Tibial nerve (tissue), 4 donors: ENCODE measurements at regions not wholly inside any gene's neighbourhood (a gene's known extent, or its start where the extent isn't known, plus 50 kb on each side); places are given as distances from the start of the nearest gene placed in this dataset.

Source experiments
- DNase-seq, 2 donors: peaks; one replicate each; pipeline ENCODE4 v3.0.0-alpha.2; 2019; ENCODE audit warnings: low spot score in 2 of 2
- H3K27ac ChIP-seq, 4 donors: fragments of 200-600 bp; sonication (generic) in 3 of 4; one replicate each; pipeline ENCODE4 v1.5.1; 2017 to 2019; ENCODE audit warnings: mild to moderate bottlenecking in 1 of 4
- H3K27me3 ChIP-seq, 2 donors: fragments of 200-600 bp; sonication (generic) in 1 of 2; one replicate each; pipeline versions ENCODE4 v1.5.1 to v1.6.0; 2017 to 2019
- H3K36me3 ChIP-seq, 3 donors: fragments of 200-600 bp; sonication (generic); one replicate each; pipeline ENCODE4 v1.5.1; 2018 to 2019
- H3K4me1 ChIP-seq, 4 donors: fragments of 200-600 bp; sonication (generic) in 3 of 4; one replicate each; pipeline ENCODE4 v1.5.1; 2017 to 2019
- H3K4me3 ChIP-seq, 4 donors: fragments of 200-600 bp; sonication (generic) in 3 of 4; one replicate each; pipeline ENCODE4 v1.5.1; 2017 to 2019; ENCODE audit warnings: mild to moderate bottlenecking in 1 of 4, moderate library complexity in 1 of 4
- H3K9me3 ChIP-seq, 4 donors: fragments of 200-600 bp; sonication (generic) in 3 of 4; one replicate each; pipeline ENCODE4 v1.5.1; 2017 to 2019
- EP300 ChIP-seq, 2 donors: sonication (generic); formaldehyde crosslinking; IDR thresholded peaks; one replicate each; pipeline ENCODE4 v1.6.1; 2017; ENCODE audit warnings: antibody characterized with exemption in 2 of 2, mild to moderate bottlenecking in 1 of 2
- POLR2A ChIP-seq, 2 donors: fragments of 450-650 bp; IDR thresholded peaks; one replicate each; pipeline ENCODE4 v1.6.1; 2017; ENCODE audit warnings: antibody characterized with exemption in 2 of 2, mild to moderate bottlenecking in 2 of 2, moderate library complexity in 2 of 2
- WGBS, 2 donors: methylation state at CpG; one replicate each; pipeline ENCODE4 v1.1.5; 2018; 5-methylcytosine and 5-hydroxymethylcytosine counted together
- TF ChIP-seq, protein P1 (sequence below), 5 experiments: fragments of 200-600 bp in 3 of 5; fragments of 450-650 bp in 2 of 5; sonication (generic) in 3 of 5; IDR thresholded peaks; one replicate each; pipeline ENCODE4 v1.5.1; 2016 to 2019; ENCODE audit warnings: antibody characterized with exemption in 5 of 5, mild to moderate bottlenecking in 3 of 5, moderate library complexity in 2 of 5

- WGBS, 2 donors: 76 to 88% methylated on average over 1 of the region's 1 CpG
- H3K9me3 ChIP-seq: no peaks in the 10 kb centered on the region
- H3K36me3 ChIP-seq: no peaks in the 10 kb centered on the region
- H3K4me3 ChIP-seq: no peak overlapping the region
- TF ChIP-seq POLR2A (IDR thresholded peaks at IDR 0.05) (no peak), EP300 (IDR thresholded peaks at IDR 0.05) (no peak)
- TF ChIP-seq, protein P1, sequence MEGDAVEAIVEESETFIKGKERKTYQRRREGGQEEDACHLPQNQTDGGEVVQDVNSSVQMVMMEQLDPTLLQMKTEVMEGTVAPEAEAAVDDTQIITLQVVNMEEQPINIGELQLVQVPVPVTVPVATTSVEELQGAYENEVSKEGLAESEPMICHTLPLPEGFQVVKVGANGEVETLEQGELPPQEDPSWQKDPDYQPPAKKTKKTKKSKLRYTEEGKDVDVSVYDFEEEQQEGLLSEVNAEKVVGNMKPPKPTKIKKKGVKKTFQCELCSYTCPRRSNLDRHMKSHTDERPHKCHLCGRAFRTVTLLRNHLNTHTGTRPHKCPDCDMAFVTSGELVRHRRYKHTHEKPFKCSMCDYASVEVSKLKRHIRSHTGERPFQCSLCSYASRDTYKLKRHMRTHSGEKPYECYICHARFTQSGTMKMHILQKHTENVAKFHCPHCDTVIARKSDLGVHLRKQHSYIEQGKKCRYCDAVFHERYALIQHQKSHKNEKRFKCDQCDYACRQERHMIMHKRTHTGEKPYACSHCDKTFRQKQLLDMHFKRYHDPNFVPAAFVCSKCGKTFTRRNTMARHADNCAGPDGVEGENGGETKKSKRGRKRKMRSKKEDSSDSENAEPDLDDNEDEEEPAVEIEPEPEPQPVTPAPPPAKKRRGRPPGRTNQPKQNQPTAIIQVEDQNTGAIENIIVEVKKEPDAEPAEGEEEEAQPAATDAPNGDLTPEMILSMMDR (IDR thresholded peaks at IDR 0.05): no peak
- no peaks in the 10 kb centered on the region for H3K4me1 ChIP-seq
- no peak for DNase-seq
- H3K27me3 ChIP-seq: no peaks in the 10 kb centered on the region
- no peak overlapping the region for H3K27ac ChIP-seq
Observed at GRCh38 chr14:29310757-29311156, 544.2 kb downstream of the FOXG1 start.

DNA sequence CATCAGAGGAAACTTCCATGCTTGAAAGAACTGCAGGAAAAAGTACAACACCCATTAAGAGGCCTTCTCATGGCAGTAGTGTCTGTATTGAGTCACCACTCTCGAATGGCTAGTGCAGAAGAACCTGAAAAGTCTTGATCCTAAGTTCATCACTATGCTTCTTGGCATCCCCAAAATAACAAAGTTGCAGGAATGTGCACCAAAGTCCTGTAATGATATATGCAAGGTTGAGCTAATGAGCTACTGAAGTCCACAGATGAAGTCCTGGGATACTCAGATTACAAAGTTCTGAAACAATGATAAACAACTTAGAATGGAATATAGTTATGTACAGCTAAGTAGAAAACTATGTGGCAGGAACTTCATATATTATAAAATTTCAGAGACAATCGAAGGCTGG is 545.4 kb downstream of the FOXG1 start:
- Histone ChIP-seq H3K4me3 (no peak overlapping the region), H3K9me3 (no peaks in the 10 kb centered on the region), H3K27ac (no peak overlapping the region), H3K27me3 (no peaks in the 10 kb centered on the region), H3K36me3 (no peaks in the 10 kb centered on the region), H3K4me1 (no peaks in the 10 kb centered on the region)
- WGBS, 2 donors: 62 to 72% methylated on average over 2 of the region's 2 CpGs
- TF ChIP-seq POLR2A (IDR thresholded peaks at IDR 0.05): no peak
- TF ChIP-seq EP300 (IDR thresholded peaks at IDR 0.05): no peak
- TF ChIP-seq, protein P1 (IDR thresholded peaks at IDR 0.05): no peak
- no peak for DNase-seq

GRCh38 chr14:29316936-29317335 is 550.3 kb downstream of the FOXG1 start:
- Histone ChIP-seq H3K4me3 (no peak overlapping the region), H3K27ac (no peak overlapping the region), H3K36me3 (no peaks in the 10 kb centered on the region), H3K27me3 (no peaks in the 10 kb centered on the region), H3K9me3 (no peaks in the 10 kb centered on the region), H3K4me1 (no peaks in the 10 kb centered on the region)
- WGBS, 2 donors: 72 to 79% methylated on average over 2 of the region's 2 CpGs
- no peak for TF ChIP-seq EP300 (IDR thresholded peaks at IDR 0.05)
- TF ChIP-seq, protein P1 (IDR thresholded peaks at IDR 0.05): no peak
- TF ChIP-seq POLR2A (IDR thresholded peaks at IDR 0.05): no peak
- no peak for DNase-seq

DNA sequence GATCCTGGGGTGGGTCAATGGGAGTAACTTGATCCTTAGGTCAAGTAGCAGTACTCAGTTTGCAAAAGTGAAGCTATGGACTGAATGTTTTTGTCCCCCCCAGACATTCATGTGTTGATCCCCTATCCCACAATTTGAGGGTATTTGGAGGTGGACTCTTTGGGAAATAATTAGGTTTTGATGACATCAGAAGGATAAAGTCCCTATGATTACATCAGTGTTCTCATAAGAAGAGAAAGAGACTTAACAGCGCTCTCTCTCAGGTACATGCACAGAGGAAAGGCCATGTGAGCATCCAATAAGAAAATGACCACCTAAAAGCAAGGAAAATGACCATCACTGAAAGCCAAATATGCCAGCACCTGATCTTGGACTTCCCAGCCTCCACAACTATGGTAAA is 550.8 kb downstream of the FOXG1 start:
- no peaks in the 10 kb centered on the region for H3K36me3 ChIP-seq
- no peak overlapping the region for H3K4me3 ChIP-seq
- H3K27me3 ChIP-seq: no peaks in the 10 kb centered on the region
- H3K27ac ChIP-seq: no peak overlapping the region
- TF ChIP-seq POLR2A (IDR thresholded peaks at IDR 0.05) (no peak), EP300 (IDR thresholded peaks at IDR 0.05) (no peak)
- TF ChIP-seq, protein P1 (IDR thresholded peaks at IDR 0.05): no peak
- no peak for DNase-seq
- no peaks in the 10 kb centered on the region for H3K4me1 ChIP-seq
- H3K9me3 ChIP-seq: no peaks in the 10 kb centered on the region
- 88 to 92% methylated on average over 1 of the region's 1 CpG for WGBS, 2 donors

DNA sequence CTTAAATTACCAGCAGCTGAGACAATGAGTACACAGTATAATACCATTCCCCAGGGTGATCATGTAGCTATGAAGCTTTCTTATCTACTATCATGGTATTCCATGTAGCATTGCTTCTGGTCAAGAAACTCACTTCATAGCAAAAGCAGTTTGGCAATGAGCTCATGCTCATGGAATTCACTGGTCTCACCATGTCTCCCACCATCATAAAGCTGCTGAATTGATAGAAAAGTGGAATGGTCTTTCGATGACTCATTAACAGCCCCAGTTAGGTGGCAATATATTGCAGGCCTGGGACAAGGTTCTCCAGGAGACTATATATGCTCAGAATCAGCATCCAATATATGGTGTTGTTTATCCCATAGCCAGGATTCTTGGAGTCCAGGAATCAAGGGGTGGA is 553.7 kb downstream of the FOXG1 start:
- no peak for DNase-seq
- no peaks in the 10 kb centered on the region for H3K4me1 ChIP-seq
- H3K4me3 ChIP-seq: no peak overlapping the region
- no peak overlapping the region for H3K27ac ChIP-seq
- no peaks in the 10 kb centered on the region for H3K9me3 ChIP-seq
- H3K36me3 ChIP-seq: peaks cover 0 to 2% (median 0%) of the 10 kb centered on the region in 3 donors
- no peaks in the 10 kb centered on the region for H3K27me3 ChIP-seq
- WGBS, 2 donors: 94 to 95% methylated on average over 1 of the region's 1 CpG
- TF ChIP-seq, protein P1 (IDR thresholded peaks at IDR 0.05): no peak
